ENCODE measurements at regions not wholly inside any gene's neighbourhood (a gene's known extent, or its start where the extent isn't known, plus 50 kb on each side); places are given as distances from the start of the nearest gene placed in this dataset.

- Histone ChIP-seq H3K4me3 (no peak overlapping the region), H3K4me1 (no peaks in the 10 kb centered on the region), H3K9me3 (no peaks in the 10 kb centered on the region), H3K27ac (no peak overlapping the region), H3K27me3 (no peaks in the 10 kb centered on the region), H3K36me3 (no peaks in the 10 kb centered on the region)
- ATAC-seq (no peak), DNase-seq (peak in 2 of 3 donors; percentile 34 to 42)
- no peak for TF ChIP-seq CTCF (IDR thresholded peaks at IDR 0.05)
- no peak for TF ChIP-seq POLR2A (IDR thresholded peaks at IDR 0.05)
- WGBS (ENCODE audit: insufficient coverage, low coverage, low lambda C conversion rate, missing lambda C conversion rate) = 41% methylated on average over 12 of the region's 24 CpGs
- intact Hi-C loops (cut with DNase I) = no loop called here
Observed at GRCh38 chr2:240200230-240201051, 60.0 kb upstream of the OTOS start.

- 55% methylated on average over 8 of the region's 9 CpGs for WGBS (ENCODE audit: insufficient coverage, low coverage, low lambda C conversion rate, missing lambda C conversion rate)
- intact Hi-C loops (cut with DNase I) = no loop called here
- peak in 2 of 3 donors; percentile 13 to 18 for DNase-seq
Observed at GRCh38 chr2:240201866-240202265, 61.4 kb upstream of the OTOS start.

GRCh38 chr2:240202586-240202985 is 62.1 kb upstream of the OTOS start:
- intact Hi-C loops (cut with DNase I) = no loop called here
- no peak for TF ChIP-seq POLR2A (IDR thresholded peaks at IDR 0.05)
- TF ChIP-seq CTCF (IDR thresholded peaks at IDR 0.05) = no peak
- no peaks in the 10 kb centered on the region for H3K9me3 ChIP-seq
- no peaks in the 10 kb centered on the region for H3K36me3 ChIP-seq
- 48% methylated on average over 3 of the region's 5 CpGs for WGBS (ENCODE audit: insufficient coverage, low coverage, low lambda C conversion rate, missing lambda C conversion rate)
- no peaks in the 10 kb centered on the region for H3K4me1 ChIP-seq
- no peaks in the 10 kb centered on the region for H3K27me3 ChIP-seq
- ATAC-seq (no peak), DNase-seq (peak in 1 of 3 donors; percentile 20)
- no peak overlapping the region for H3K27ac ChIP-seq
- H3K4me3 ChIP-seq = no peak overlapping the region

More at GRCh38 chr2:240201866-240202265, 61.4 kb upstream of the OTOS start:
- Histone ChIP-seq H3K4me1 (no peaks in the 10 kb centered on the region), H3K9me3 (no peaks in the 10 kb centered on the region), H3K27ac (no peak overlapping the region), H3K36me3 (no peaks in the 10 kb centered on the region), H3K27me3 (no peaks in the 10 kb centered on the region), H3K4me3 (no peak overlapping the region)
- no peak for ATAC-seq
- TF ChIP-seq POLR2A (IDR thresholded peaks at IDR 0.05) (no peak), CTCF (IDR thresholded peaks at IDR 0.05) (no peak)

GRCh38 chr2:240203031-240203787 is 62.8 kb upstream of the OTOS start:
- Histone ChIP-seq H3K27ac (no peak overlapping the region), H3K9me3 (no peaks in the 10 kb centered on the region), H3K27me3 (no peaks in the 10 kb centered on the region), H3K4me1 (no peaks in the 10 kb centered on the region), H3K36me3 (no peaks in the 10 kb centered on the region), H3K4me3 (no peak overlapping the region)
- TF ChIP-seq POLR2A (IDR thresholded peaks at IDR 0.05) (no peak), CTCF (IDR thresholded peaks at IDR 0.05) (no peak)
- ATAC-seq = no peak
- 68% methylated on average over 12 of the region's 13 CpGs for WGBS (ENCODE audit: insufficient coverage, low coverage, low lambda C conversion rate, missing lambda C conversion rate)
- intact Hi-C loops (cut with DNase I) = no loop called here
- peak in 2 of 3 donors; percentile 21 to 26 for DNase-seq

All from right lobe of liver (tissue), 6 donors.